Glomerular endothelial cell (primary cell): ENCODE measurements at regions not wholly inside any gene's neighbourhood (a gene's known extent, or its start where the extent isn't known, plus 50 kb on each side); places are given as distances from the start of the nearest gene placed in this dataset.

Source experiments
- DNase-seq: peaks from one replicate; pipeline ENCODE4 v3.0.0-alpha.2; 2011; ENCODE audit warnings: low read depth, low spot score; ENCODE audit errors: extremely low read depth

GRCh38 chr2:9137379-9138150 is 69.0 kb upstream of the ASAP2 start:
- no peak for DNase-seq

GRCh38 chr2:9135822-9136558 is 70.6 kb upstream of the ASAP2 start:
- no peak for DNase-seq

- no peak for DNase-seq
Observed at GRCh38 chr2:9127316-9127715, 79.3 kb upstream of the ASAP2 start.

GRCh38 chr2:9126540-9126939 is 80.1 kb upstream of the ASAP2 start:
- DNase-seq, result no peak

- DNase-seq, result no peak
Observed at GRCh38 chr2:9124231-9124741, 82.3 kb upstream of the ASAP2 start.

- DNase-seq, result no peak
Observed at GRCh38 chr2:9123069-9123468, 83.5 kb upstream of the ASAP2 start.

- DNase-seq, result no peak
Observed at GRCh38 chr2:9122367-9122766, 84.2 kb upstream of the ASAP2 start.

- DNase-seq, result no peak
Observed at GRCh38 chr2:9118383-9118960, 88.1 kb upstream of the ASAP2 start.

GRCh38 chr2:9115229-9115628 is 91.4 kb upstream of the ASAP2 start:
- DNase-seq, result no peak

- DNase-seq, result no peak
Observed at GRCh38 chr2:9114458-9114857, 92.2 kb upstream of the ASAP2 start.

- no peak for DNase-seq
Observed at GRCh38 chr2:9113916-9114315, 92.7 kb upstream of the ASAP2 start.

- DNase-seq, result no peak
Observed at GRCh38 chr2:9113262-9113661, 93.3 kb upstream of the ASAP2 start.

GRCh38 chr2:9112079-9112721 is 94.4 kb upstream of the ASAP2 start:
- DNase-seq, result no peak

- no peak for DNase-seq
Observed at GRCh38 chr2:9110893-9111569, 95.6 kb upstream of the ASAP2 start.

GRCh38 chr2:9110346-9110884 is 96.2 kb upstream of the ASAP2 start:
- no peak for DNase-seq

- DNase-seq, result no peak
Observed at GRCh38 chr2:9109871-9110270, 96.7 kb upstream of the ASAP2 start.

- no peak for DNase-seq
Observed at GRCh38 chr2:9108210-9108967, 98.2 kb upstream of the ASAP2 start.

GRCh38 chr2:9107168-9108025 is 99.2 kb upstream of the ASAP2 start:
- DNase-seq, result no peak
